Caco-2 (cell line): ENCODE measurements at regions not wholly inside any gene's neighbourhood (a gene's known extent, or its start where the extent isn't known, plus 50 kb on each side); places are given as distances from the start of the nearest gene placed in this dataset.

ENCODE experiments used
- BruUV-seq: library from RNA; stranded (reverse); fragments of 400-500 nt; replicated peaks from 2 replicates; lab custom pipeline; 2021; lab: Mats Ljungman, UMichigan
- CTCF ChIA-PET: fragments of 300-600 bp; sonication (Branson Sonifier 250); formaldehyde crosslinking; loops from one replicate; lab custom pipeline; 2022; ENCODE audit warnings: antibody characterized with exemption; lab: Charles Lee
- POLR2A ChIA-PET: fragments of 300-600 bp; sonication (Branson Sonifier 250); formaldehyde crosslinking; loops from one replicate; lab custom pipeline; 2022; ENCODE audit warnings: antibody characterized with exemption; lab: Charles Lee
- DNase-seq, 2 experiments: peaks; one replicate each; pipeline versions ENCODE4 v3.0.0 to v3.0.0-alpha.2; 2020 to 2022
- H3K27me3 ChIP-seq: replicated peaks from 2 replicates; pipeline ENCODE4 v1.6.0; 2011; ENCODE audit warnings: low read length; ENCODE audit not compliant: control insufficient read depth, insufficient read depth
- H3K36me3 ChIP-seq: 2 replicates; pipeline ENCODE4 v1.5.1; 2011; ENCODE audit warnings: low read length; ENCODE audit not compliant: control insufficient read depth, insufficient read depth
- H3K4me1 ChIP-seq: fragments of 250-450 bp; sonication (Bioruptor Pico); 2 replicates; pipeline ENCODE4 v1.5.1; 2020; ENCODE audit warnings: mild to moderate bottlenecking
- H3K4me3 ChIP-seq: 2 replicates; pipeline ENCODE4 v1.5.1; 2011; ENCODE audit warnings: low read depth, mild to moderate bottlenecking, control low read depth, low read length
- H3K9me3 ChIP-seq: fragments of 250-450 bp; sonication (Bioruptor Pico); 2 replicates; pipeline ENCODE4 v1.5.1; 2020; ENCODE audit warnings: mild to moderate bottlenecking, moderate library complexity
- H3K27ac Mint-ChIP-seq: one replicate; pipeline ENCODE4 v1.8.0; 2022; ENCODE audit warnings: mixed read lengths; ENCODE audit not compliant: unreplicated experiment
- H3K27me3 Mint-ChIP-seq: one replicate; pipeline ENCODE4 v1.8.0; 2022; ENCODE audit warnings: mixed read lengths; ENCODE audit not compliant: insufficient read depth, unreplicated experiment
- H3K36me3 Mint-ChIP-seq: one replicate; pipeline ENCODE4 v1.8.0; 2022; ENCODE audit warnings: mild to moderate bottlenecking, mixed read lengths; ENCODE audit not compliant: insufficient read depth, unreplicated experiment
- H3K4me1 Mint-ChIP-seq: one replicate; pipeline ENCODE4 v1.8.0; 2022; ENCODE audit warnings: low read depth, mixed read lengths; ENCODE audit not compliant: unreplicated experiment
- H3K4me3 Mint-ChIP-seq: one replicate; pipeline ENCODE4 v1.8.0; 2022; ENCODE audit warnings: mild to moderate bottlenecking, moderate library complexity, mixed read lengths; ENCODE audit not compliant: unreplicated experiment
- H3K9me3 Mint-ChIP-seq: one replicate; pipeline ENCODE4 v1.8.0; 2022; ENCODE audit warnings: mixed read lengths; ENCODE audit not compliant: unreplicated experiment
- CTCF ChIP-seq, 2 experiments: fragments of 200-600 bp in 1 of 2; IDR thresholded peaks; 1 replicate in 1 of 2; 2 replicates in 1 of 2; pipeline versions ENCODE4 v1.5.1 to v1.8.0; 2011 to 2022; ENCODE audit warnings: antibody characterized with exemption in 1 of 2, control low read depth in 1 of 2, inconsistent platforms in 1 of 2, low read depth in 1 of 2, low read length in 1 of 2, mild to moderate bottlenecking in 1 of 2, moderate library complexity in 1 of 2; ENCODE audit not compliant: insufficient read depth in 1 of 2, severe bottlenecking in 1 of 2, unreplicated experiment in 1 of 2
- intact Hi-C: fragments of 100-400 bp; cut with micrococcal nuclease; formaldehyde crosslinking; loops from one replicate; pipeline ENCODE4 v1.10.0; 2022; ENCODE audit not compliant: unreplicated experiment

GRCh38 chr12:83414981-83415380 lies 728.3 kb downstream of the TMTC2 start:
- BruUV-seq = no TSS peak
- POLR2A ChIA-PET = no interaction called here
- no peak overlapping the region for H3K4me3 ChIP-seq
- no peaks in the 10 kb centered on the region for H3K27me3 ChIP-seq
- peaks cover 9% of the 10 kb centered on the region for H3K9me3 Mint-ChIP-seq
- no peaks in the 10 kb centered on the region for H3K27me3 Mint-ChIP-seq
- no peaks in the 10 kb centered on the region for H3K36me3 ChIP-seq
- H3K27ac Mint-ChIP-seq = no peak overlapping the region
- no peak overlapping the region for H3K4me3 Mint-ChIP-seq
- no peaks in the 10 kb centered on the region for H3K9me3 ChIP-seq
- H3K4me1 ChIP-seq = no peaks in the 10 kb centered on the region
- CTCF ChIA-PET = no interaction called here
- intact Hi-C loops = no loop called here
- TF ChIP-seq CTCF (IDR thresholded peaks at IDR 0.05; ENCODE audit: insufficient read depth in 1 of 2, low read depth in 1 of 2, low read length in 1 of 2, severe bottlenecking in 1 of 2, unreplicated experiment in 1 of 2) = no peak
- DNase-seq = no peak
- H3K36me3 Mint-ChIP-seq = no peaks in the 10 kb centered on the region
- no peaks in the 10 kb centered on the region for H3K4me1 Mint-ChIP-seq

- no peak overlapping the region for H3K27ac Mint-ChIP-seq
These were observed 722.1 kb downstream of the TMTC2 start for GRCh38 chr12:83408851-83409250.

GRCh38 chr12:83408146-83408545 lies 721.4 kb downstream of the TMTC2 start:
- BruUV-seq = no TSS peak
- H3K9me3 Mint-ChIP-seq = peaks cover 9% of the 10 kb centered on the region
- intact Hi-C loops = no loop called here
- ChIA-PET POLR2A (no interaction called here), CTCF (no interaction called here)
- Histone ChIP-seq H3K27me3 (no peaks in the 10 kb centered on the region), H3K4me3 (no peak overlapping the region), H3K9me3 (no peaks in the 10 kb centered on the region), H3K36me3 (no peaks in the 10 kb centered on the region), H3K4me1 (no peaks in the 10 kb centered on the region)
- DNase-seq = no peak
- TF ChIP-seq CTCF (IDR thresholded peaks at IDR 0.05; ENCODE audit: insufficient read depth in 1 of 2, low read depth in 1 of 2, low read length in 1 of 2, severe bottlenecking in 1 of 2, unreplicated experiment in 1 of 2) = no peak
- H3K36me3 Mint-ChIP-seq = no peaks in the 10 kb centered on the region
- no peaks in the 10 kb centered on the region for H3K4me1 Mint-ChIP-seq
- H3K4me3 Mint-ChIP-seq = no peak overlapping the region
- H3K27me3 Mint-ChIP-seq = no peaks in the 10 kb centered on the region
- no peak overlapping the region for H3K27ac Mint-ChIP-seq

More at GRCh38 chr12:83408851-83409250, 722.1 kb downstream of the TMTC2 start:
- Mint-ChIP-seq H3K27me3 (no peaks in the 10 kb centered on the region), H3K36me3 (no peaks in the 10 kb centered on the region), H3K4me3 (no peak overlapping the region), H3K9me3 (peaks cover 9% of the 10 kb centered on the region), H3K4me1 (no peaks in the 10 kb centered on the region)
- Histone ChIP-seq H3K27me3 (no peaks in the 10 kb centered on the region), H3K4me3 (no peak overlapping the region), H3K36me3 (no peaks in the 10 kb centered on the region), H3K4me1 (no peaks in the 10 kb centered on the region), H3K9me3 (no peaks in the 10 kb centered on the region)
- intact Hi-C loops = no loop called here
- no peak for DNase-seq
- TF ChIP-seq CTCF (IDR thresholded peaks at IDR 0.05; ENCODE audit: insufficient read depth in 1 of 2, low read depth in 1 of 2, low read length in 1 of 2, severe bottlenecking in 1 of 2, unreplicated experiment in 1 of 2) = no peak
- POLR2A ChIA-PET = no interaction called here
- CTCF ChIA-PET = no interaction called here
- BruUV-seq = no TSS peak
